ENCODE measurements at regions not wholly inside any gene's neighbourhood (a gene's known extent, or its start where the extent isn't known, plus 50 kb on each side); places are given as distances from the start of the nearest gene placed in this dataset.

GRCh38 chr4:156098805-156099204 lies 145.1 kb upstream of the CTSO start:
- H3K9me3 Mint-ChIP-seq = no peaks in the 10 kb centered on the region
- H3K36me3 Mint-ChIP-seq = no peaks in the 10 kb centered on the region
- no peak for DNase-seq
- H3K27me3 Mint-ChIP-seq = peaks cover 0 to 8% (median 0%) of the 10 kb centered on the region in 3 donors
- no peak overlapping the region for H3K27ac Mint-ChIP-seq
- ATAC-seq (ENCODE audit: low read depth in 2 of 2) = no peak
- H3K4me3 Mint-ChIP-seq = no peak overlapping the region
- no peaks in the 10 kb centered on the region for H3K4me1 Mint-ChIP-seq

GRCh38 chr4:156085100-156085499 lies 131.4 kb upstream of the CTSO start:
- H3K27me3 Mint-ChIP-seq = no peaks in the 10 kb centered on the region
- H3K9me3 Mint-ChIP-seq = peaks cover 0 to 6% (median 0%) of the 10 kb centered on the region in 7 donors
- no peak overlapping the region for H3K27ac Mint-ChIP-seq
- no peaks in the 10 kb centered on the region for H3K36me3 Mint-ChIP-seq
- no peak for DNase-seq
- ATAC-seq (ENCODE audit: low read depth in 2 of 2) = no peak
- no peak overlapping the region for H3K4me3 Mint-ChIP-seq
- no peaks in the 10 kb centered on the region for H3K4me1 Mint-ChIP-seq

GRCh38 chr4:156084373-156084772 lies 130.7 kb upstream of the CTSO start:
- no peak overlapping the region for H3K4me3 Mint-ChIP-seq
- H3K9me3 Mint-ChIP-seq = peaks cover 0 to 3% (median 0%) of the 10 kb centered on the region in 7 donors
- no peaks in the 10 kb centered on the region for H3K27me3 Mint-ChIP-seq
- no peaks in the 10 kb centered on the region for H3K36me3 Mint-ChIP-seq
- H3K27ac Mint-ChIP-seq = no peak overlapping the region
- no peak for ATAC-seq (ENCODE audit: low read depth in 2 of 2)
- H3K4me1 Mint-ChIP-seq = no peaks in the 10 kb centered on the region
- DNase-seq = no peak

DNA sequence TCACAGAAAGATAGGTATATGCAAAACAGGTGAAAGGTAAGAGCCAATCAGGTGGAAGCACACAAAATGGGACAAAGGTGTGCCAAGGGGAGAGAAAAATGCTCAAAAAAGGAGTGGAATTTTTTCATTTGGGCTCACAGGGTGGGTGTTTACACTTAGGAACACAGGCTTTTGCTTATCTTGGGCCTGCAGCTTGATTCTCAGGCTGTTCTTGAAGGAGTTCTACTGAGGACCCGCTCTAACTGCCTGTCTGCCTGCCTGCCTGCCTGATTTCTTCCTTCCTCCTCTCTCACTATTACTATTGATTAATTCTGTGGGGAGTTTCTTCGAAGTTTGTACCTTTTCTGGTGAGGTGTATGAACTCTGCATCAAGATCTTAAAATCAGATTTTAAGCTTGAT lies 120.3 kb upstream of the CTSO start:
- Mint-ChIP-seq H3K4me3 (no peak overlapping the region), H3K36me3 (no peaks in the 10 kb centered on the region), H3K27me3 (no peaks in the 10 kb centered on the region), H3K27ac (no peak overlapping the region), H3K4me1 (no peaks in the 10 kb centered on the region), H3K9me3 (peaks cover 0 to 17% (median 11%) of the 10 kb centered on the region in 7 donors)
- DNase-seq = no peak
- ATAC-seq (ENCODE audit: low read depth in 2 of 2) = no peak

DNA sequence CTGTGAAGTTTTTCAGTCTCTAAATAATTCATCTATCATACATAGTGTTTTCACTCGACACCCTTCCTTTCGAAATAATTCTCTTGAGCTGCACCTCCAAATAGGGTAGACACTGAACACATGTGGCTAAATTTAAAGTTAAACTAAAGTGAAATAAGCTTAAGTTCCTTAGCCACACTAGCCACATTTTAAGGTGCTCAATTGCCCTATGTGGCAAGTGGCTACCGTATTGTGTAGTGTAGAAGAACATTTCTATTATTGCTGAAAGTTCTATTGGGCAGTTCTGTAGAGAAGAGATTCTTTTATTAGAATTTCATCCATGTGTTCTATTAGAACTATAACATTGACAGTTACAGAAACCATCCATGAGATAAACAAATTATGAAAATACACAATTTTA lies 107.0 kb upstream of the CTSO start:
- H3K9me3 Mint-ChIP-seq = no peaks in the 10 kb centered on the region
- DNase-seq (no peak), ATAC-seq (ENCODE audit: low read depth in 2 of 2) (no peak)
- H3K27ac Mint-ChIP-seq = no peak overlapping the region
- H3K4me3 Mint-ChIP-seq = no peak overlapping the region
- peaks cover 0 to 5% (median 0%) of the 10 kb centered on the region in 3 donors for H3K27me3 Mint-ChIP-seq
- H3K36me3 Mint-ChIP-seq = no peaks in the 10 kb centered on the region
- no peaks in the 10 kb centered on the region for H3K4me1 Mint-ChIP-seq

DNA sequence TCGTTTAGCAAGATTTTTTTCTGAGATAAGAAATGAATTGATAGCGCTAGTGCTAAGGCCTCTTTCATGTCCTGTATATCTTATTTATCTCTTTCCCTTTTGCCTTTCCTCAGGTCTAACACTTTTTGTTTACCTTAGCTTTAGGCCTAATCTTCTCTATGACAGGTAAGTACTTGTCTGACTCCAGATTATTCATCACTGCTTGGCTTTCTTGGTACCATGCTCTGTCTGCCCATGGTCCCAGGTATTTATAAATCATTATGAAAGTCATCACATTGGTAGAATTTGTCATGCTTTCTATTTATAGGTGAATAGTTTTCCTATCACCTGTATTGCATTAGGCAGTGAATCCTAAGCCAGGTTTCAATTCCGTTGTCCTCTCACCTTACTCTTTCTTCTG lies 99.5 kb upstream of the CTSO start:
- Mint-ChIP-seq H3K9me3 (peaks cover 0 to 2% (median 0%) of the 10 kb centered on the region in 7 donors), H3K4me3 (no peak overlapping the region), H3K27me3 (peaks cover 0 to 5% (median 0%) of the 10 kb centered on the region in 3 donors), H3K36me3 (no peaks in the 10 kb centered on the region), H3K27ac (no peak overlapping the region), H3K4me1 (no peaks in the 10 kb centered on the region)
- DNase-seq (no peak), ATAC-seq (ENCODE audit: low read depth in 2 of 2) (no peak)

- Mint-ChIP-seq H3K27ac (no peak overlapping the region), H3K4me1 (no peaks in the 10 kb centered on the region), H3K36me3 (no peaks in the 10 kb centered on the region), H3K4me3 (no peak overlapping the region), H3K9me3 (peaks cover 0 to 2% (median 0%) of the 10 kb centered on the region in 7 donors), H3K27me3 (peaks cover 0 to 5% (median 0%) of the 10 kb centered on the region in 3 donors)
- no peak for ATAC-seq (ENCODE audit: low read depth in 2 of 2)
- no peak for DNase-seq
Observed at GRCh38 chr4:156052116-156052515, 98.5 kb upstream of the CTSO start.

- H3K27ac Mint-ChIP-seq = no peak overlapping the region
- H3K36me3 Mint-ChIP-seq = no peaks in the 10 kb centered on the region
- DNase-seq (no peak), ATAC-seq (ENCODE audit: low read depth in 2 of 2) (no peak)
- no peak overlapping the region for H3K4me3 Mint-ChIP-seq
- peaks cover 0 to 8% (median 0%) of the 10 kb centered on the region in 3 donors for H3K27me3 Mint-ChIP-seq
- peaks cover 0 to 10% (median 3%) of the 10 kb centered on the region in 7 donors for H3K9me3 Mint-ChIP-seq
- no peaks in the 10 kb centered on the region for H3K4me1 Mint-ChIP-seq
Observed at GRCh38 chr4:156038772-156039171, 85.1 kb upstream of the CTSO start.

DNA sequence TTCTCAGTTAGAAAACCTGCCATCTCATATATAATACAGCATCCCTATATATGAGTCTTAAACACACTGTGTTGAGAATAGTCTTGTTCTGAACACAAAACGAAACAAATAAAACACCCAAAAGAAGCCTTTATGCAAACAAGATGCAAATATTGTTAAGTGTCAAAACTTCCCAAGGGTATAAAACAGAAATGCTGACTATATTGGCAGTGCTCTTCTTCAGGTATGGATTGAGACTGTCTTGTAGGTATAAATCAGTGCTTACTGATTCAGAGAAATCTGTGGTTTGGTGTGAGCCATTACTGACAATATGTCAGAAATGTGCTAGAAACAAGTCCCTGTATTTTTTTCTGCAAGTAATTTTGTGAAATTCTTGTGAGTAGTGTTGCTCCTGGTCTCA lies 82.8 kb upstream of the CTSO start:
- ATAC-seq (ENCODE audit: low read depth in 2 of 2) = no peak
- Mint-ChIP-seq H3K4me3 (no peak overlapping the region), H3K27ac (no peak overlapping the region), H3K4me1 (no peaks in the 10 kb centered on the region), H3K36me3 (no peaks in the 10 kb centered on the region), H3K27me3 (peaks cover 0 to 8% (median 0%) of the 10 kb centered on the region in 3 donors), H3K9me3 (peaks cover 0 to 3% (median 0%) of the 10 kb centered on the region in 7 donors)
- DNase-seq = no peak

DNA sequence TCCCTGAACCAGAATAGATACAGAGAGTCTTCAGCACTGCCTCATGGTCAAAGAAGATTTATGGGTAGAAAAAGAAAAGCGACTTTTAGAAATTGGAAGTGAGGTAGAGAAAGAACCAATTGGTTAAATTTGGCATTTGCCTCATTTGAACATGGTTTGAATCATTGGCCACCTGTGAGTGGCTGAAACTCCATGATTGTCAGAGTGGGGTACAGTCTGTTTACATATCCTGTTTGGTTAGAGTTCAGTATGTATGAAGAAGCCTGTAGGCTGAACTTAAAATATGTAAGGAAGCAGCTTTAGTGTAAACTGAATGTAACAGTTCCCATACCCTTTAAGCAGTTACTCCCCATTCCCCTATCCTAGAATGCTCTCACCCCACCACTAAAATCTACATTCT lies 76.0 kb upstream of the CTSO start:
- H3K27me3 Mint-ChIP-seq = no peaks in the 10 kb centered on the region
- no peak overlapping the region for H3K27ac Mint-ChIP-seq
- no peak for DNase-seq
- no peak overlapping the region for H3K4me3 Mint-ChIP-seq
- no peaks in the 10 kb centered on the region for H3K9me3 Mint-ChIP-seq
- ATAC-seq (ENCODE audit: low read depth in 2 of 2) = no peak
- no peaks in the 10 kb centered on the region for H3K4me1 Mint-ChIP-seq
- H3K36me3 Mint-ChIP-seq = no peaks in the 10 kb centered on the region

- Mint-ChIP-seq H3K4me1 (no peaks in the 10 kb centered on the region), H3K9me3 (no peaks in the 10 kb centered on the region), H3K27ac (no peak overlapping the region), H3K27me3 (no peaks in the 10 kb centered on the region), H3K4me3 (no peak overlapping the region), H3K36me3 (no peaks in the 10 kb centered on the region)
- ATAC-seq (ENCODE audit: low read depth in 2 of 2) = no peak
- DNase-seq = no peak
Observed at GRCh38 chr4:156021298-156021697, 67.6 kb upstream of the CTSO start.

GRCh38 chr4:156019246-156019645 lies 65.6 kb upstream of the CTSO start:
- ATAC-seq (ENCODE audit: low read depth in 2 of 2) (no peak), DNase-seq (no peak)
- Mint-ChIP-seq H3K27ac (peak overlapping the region in 1 of 6 donors; percentile 3), H3K9me3 (peaks cover 0 to 6% (median 0%) of the 10 kb centered on the region in 7 donors), H3K27me3 (no peaks in the 10 kb centered on the region), H3K4me1 (no peaks in the 10 kb centered on the region), H3K4me3 (no peak overlapping the region), H3K36me3 (no peaks in the 10 kb centered on the region)

GRCh38 chr4:156018383-156018782 lies 64.7 kb upstream of the CTSO start:
- no peak for DNase-seq
- no peak for ATAC-seq (ENCODE audit: low read depth in 2 of 2)
- no peaks in the 10 kb centered on the region for H3K27me3 Mint-ChIP-seq
- H3K9me3 Mint-ChIP-seq = peaks cover 0 to 8% (median 0%) of the 10 kb centered on the region in 7 donors
- no peak overlapping the region for H3K4me3 Mint-ChIP-seq
- no peaks in the 10 kb centered on the region for H3K4me1 Mint-ChIP-seq
- no peaks in the 10 kb centered on the region for H3K36me3 Mint-ChIP-seq
- no peak overlapping the region for H3K27ac Mint-ChIP-seq

GRCh38 chr4:156015781-156016180 lies 62.1 kb upstream of the CTSO start:
- no peaks in the 10 kb centered on the region for H3K4me1 Mint-ChIP-seq
- H3K27ac Mint-ChIP-seq = no peak overlapping the region
- peaks cover 0 to 12% (median 3%) of the 10 kb centered on the region in 7 donors for H3K9me3 Mint-ChIP-seq
- ATAC-seq (ENCODE audit: low read depth in 2 of 2) (no peak), DNase-seq (no peak)
- no peaks in the 10 kb centered on the region for H3K27me3 Mint-ChIP-seq
- no peaks in the 10 kb centered on the region for H3K36me3 Mint-ChIP-seq
- H3K4me3 Mint-ChIP-seq = no peak overlapping the region

DNA sequence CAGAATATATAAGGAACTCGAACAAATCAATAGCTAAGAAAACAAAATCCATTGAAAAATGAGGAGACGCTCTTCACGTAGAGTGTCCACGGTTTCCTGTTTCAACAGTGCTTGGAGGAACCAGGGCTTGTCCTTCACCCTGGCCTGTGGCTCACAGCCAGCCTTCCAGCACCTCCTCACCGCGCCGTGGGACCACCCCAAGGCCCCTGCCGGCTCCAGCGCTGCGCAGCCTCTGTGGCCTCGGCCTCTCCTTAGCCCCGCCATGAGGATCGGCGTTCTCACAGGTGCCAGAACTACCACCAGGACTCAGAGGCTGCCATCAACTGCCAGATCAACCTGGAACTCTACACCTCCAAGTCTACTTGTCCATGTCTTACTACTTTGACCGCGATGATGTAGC lies 52.5 kb upstream of the CTSO start:
- no peaks in the 10 kb centered on the region for H3K4me1 Mint-ChIP-seq
- DNase-seq (no peak), ATAC-seq (ENCODE audit: low read depth in 2 of 2) (no peak)
- H3K27me3 Mint-ChIP-seq = peaks cover 5 to 8% (median 5%) of the 10 kb centered on the region in 3 donors
- H3K36me3 Mint-ChIP-seq = no peaks in the 10 kb centered on the region
- no peak overlapping the region for H3K27ac Mint-ChIP-seq
- no peak overlapping the region for H3K4me3 Mint-ChIP-seq
- H3K9me3 Mint-ChIP-seq = peaks cover 0 to 9% (median 4%) of the 10 kb centered on the region in 7 donors

All from naive B cell (primary cell).